ENCODE measurements at regions not wholly inside any gene's neighbourhood (a gene's known extent, or its start where the extent isn't known, plus 50 kb on each side); places are given as distances from the start of the nearest gene placed in this dataset.

GRCh38 chr5:120155873-120156272, 308.2 kb upstream of the PRR16 start:
- no peaks in the 10 kb centered on the region for H3K4me1 ChIP-seq
- no peaks in the 10 kb centered on the region for H3K36me3 ChIP-seq

GRCh38 chr5:120158211-120158610, 305.9 kb upstream of the PRR16 start:
- H3K9me3 ChIP-seq: no peaks in the 10 kb centered on the region
- TF ChIP-seq CTCF (IDR thresholded peaks at IDR 0.05): no peak
- no peak overlapping the region for H3K27ac ChIP-seq
- no peaks in the 10 kb centered on the region for H3K27me3 ChIP-seq
- no peaks in the 10 kb centered on the region for H3K36me3 ChIP-seq
- no peaks in the 10 kb centered on the region for H3K4me1 ChIP-seq
- intact Hi-C loops (cut with DNase I): no loop called here
- no peak for DNase-seq (ENCODE audit: low spot score in 2 of 2)
- no peak overlapping the region for H3K4me3 ChIP-seq

More at GRCh38 chr5:120155873-120156272, 308.2 kb upstream of the PRR16 start:
- Histone ChIP-seq H3K9me3 (no peaks in the 10 kb centered on the region), H3K4me3 (no peak overlapping the region), H3K27ac (no peak overlapping the region), H3K27me3 (no peaks in the 10 kb centered on the region)
- no peak for DNase-seq (ENCODE audit: low spot score in 2 of 2)
- intact Hi-C loops (cut with DNase I): no loop called here
- no peak for TF ChIP-seq CTCF (IDR thresholded peaks at IDR 0.05)

- Histone ChIP-seq H3K4me1 (no peaks in the 10 kb centered on the region), H3K27ac (no peak overlapping the region), H3K4me3 (no peak overlapping the region), H3K27me3 (no peaks in the 10 kb centered on the region), H3K9me3 (no peaks in the 10 kb centered on the region), H3K36me3 (no peaks in the 10 kb centered on the region)
- DNase-seq (ENCODE audit: low spot score in 2 of 2): no peak
- intact Hi-C loops (cut with DNase I): no loop called here
- no peak for TF ChIP-seq CTCF (IDR thresholded peaks at IDR 0.05)
Observed at GRCh38 chr5:120159155-120159554, 304.9 kb upstream of the PRR16 start.

- no peak for TF ChIP-seq CTCF (IDR thresholded peaks at IDR 0.05)
- H3K9me3 ChIP-seq: no peaks in the 10 kb centered on the region
- H3K27me3 ChIP-seq: no peaks in the 10 kb centered on the region
- no peak overlapping the region for H3K4me3 ChIP-seq
- no peaks in the 10 kb centered on the region for H3K4me1 ChIP-seq
- no peaks in the 10 kb centered on the region for H3K36me3 ChIP-seq
- intact Hi-C loops (cut with DNase I): no loop called here
- no peak overlapping the region for H3K27ac ChIP-seq
- no peak for DNase-seq (ENCODE audit: low spot score in 2 of 2)
Observed at GRCh38 chr5:120160124-120160895, 303.8 kb upstream of the PRR16 start.

GRCh38 chr5:120162321-120162720, 301.8 kb upstream of the PRR16 start:
- Histone ChIP-seq H3K4me3 (no peak overlapping the region), H3K9me3 (no peaks in the 10 kb centered on the region), H3K27ac (no peak overlapping the region), H3K4me1 (no peaks in the 10 kb centered on the region), H3K36me3 (no peaks in the 10 kb centered on the region), H3K27me3 (no peaks in the 10 kb centered on the region)
- intact Hi-C loops (cut with DNase I): no loop called here
- DNase-seq (ENCODE audit: low spot score in 2 of 2): no peak
- TF ChIP-seq CTCF (IDR thresholded peaks at IDR 0.05): no peak
